SJCRH30 (cell line): ENCODE measurements at regions not wholly inside any gene's neighbourhood (a gene's known extent, or its start where the extent isn't known, plus 50 kb on each side); places are given as distances from the start of the nearest gene placed in this dataset.
"Not testable (repeated sequence)": the region's sequence is repeated elsewhere in the genome, so short reads cannot be mapped to it uniquely, and the experiment has no call there.

Source experiments
- DNase-seq, 2 experiments: peaks; one replicate each; pipeline ENCODE4 v3.0.0-alpha.2; 2015 to 2020
- H3K27ac ChIP-seq: fragments of 250-450 bp; sonication (Bioruptor Pico); 2 replicates; pipeline ENCODE4 v1.5.1; 2020; ENCODE audit warnings: mild to moderate bottlenecking, moderate library complexity
- H3K27me3 ChIP-seq: fragments of 250-450 bp; sonication (Bioruptor Pico); 2 replicates; pipeline ENCODE4 v1.5.1; 2020; ENCODE audit warnings: mild to moderate bottlenecking, moderate library complexity
- H3K36me3 ChIP-seq: fragments of 250-450 bp; sonication (Bioruptor Pico); 2 replicates; pipeline ENCODE4 v1.5.1; 2020; ENCODE audit warnings: mild to moderate bottlenecking, moderate library complexity
- H3K4me1 ChIP-seq: fragments of 250-450 bp; sonication (Bioruptor Pico); 2 replicates; pipeline ENCODE4 v1.5.1; 2020; ENCODE audit warnings: mild to moderate bottlenecking, moderate library complexity
- H3K4me3 ChIP-seq: fragments of 250-450 bp; sonication (Bioruptor Pico); 2 replicates; pipeline ENCODE4 v1.5.1; 2020; ENCODE audit warnings: mild to moderate bottlenecking, moderate library complexity
- H3K9me3 ChIP-seq: fragments of 250-450 bp; sonication (Bioruptor Pico); replicated peaks from 2 replicates; pipeline ENCODE4 v1.5.1; 2020; ENCODE audit warnings: mild to moderate bottlenecking, moderate library complexity

DNA sequence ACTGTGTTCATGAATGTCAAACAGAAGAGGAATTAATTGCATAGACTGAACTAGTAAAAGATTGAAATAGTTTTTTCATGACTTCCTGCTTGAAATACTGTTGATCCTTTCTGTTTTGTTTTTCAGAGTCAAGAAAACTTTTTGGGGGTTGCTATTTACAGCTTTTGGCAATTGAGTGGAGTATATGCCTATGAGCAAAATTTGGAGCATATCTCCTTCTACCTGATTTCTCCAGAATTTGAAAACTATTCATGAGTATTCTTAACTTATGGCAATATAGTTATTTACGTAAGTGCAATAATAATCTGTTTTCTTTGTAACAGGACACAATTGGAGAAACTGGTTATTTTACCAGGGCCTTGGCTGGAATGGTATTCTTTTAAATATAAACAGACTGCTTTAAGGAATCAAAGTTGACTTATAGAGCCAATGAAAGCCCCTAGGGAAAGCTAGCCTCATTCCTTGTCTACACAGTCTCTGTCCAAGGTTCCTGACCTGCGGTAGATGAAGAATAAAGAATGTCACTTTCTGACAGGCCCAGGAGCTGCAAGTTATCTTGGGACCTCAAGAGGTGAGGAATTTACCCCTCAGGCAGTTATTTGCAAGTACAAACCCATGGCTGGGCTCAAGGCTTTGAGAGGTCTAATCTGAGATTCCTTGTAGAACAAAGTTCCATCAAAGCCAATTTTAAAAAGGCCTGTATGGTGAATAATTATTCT lies 193.5 kb upstream of the NDUFV2 start:
- Histone ChIP-seq H3K4me3 (no peak overlapping the region), H3K4me1 (no peaks in the 10 kb centered on the region), H3K9me3 (no peaks in the 10 kb centered on the region), H3K36me3 (no peaks in the 10 kb centered on the region), H3K27me3 (no peaks in the 10 kb centered on the region), H3K27ac (no peak overlapping the region)
- no peak for DNase-seq

DNA sequence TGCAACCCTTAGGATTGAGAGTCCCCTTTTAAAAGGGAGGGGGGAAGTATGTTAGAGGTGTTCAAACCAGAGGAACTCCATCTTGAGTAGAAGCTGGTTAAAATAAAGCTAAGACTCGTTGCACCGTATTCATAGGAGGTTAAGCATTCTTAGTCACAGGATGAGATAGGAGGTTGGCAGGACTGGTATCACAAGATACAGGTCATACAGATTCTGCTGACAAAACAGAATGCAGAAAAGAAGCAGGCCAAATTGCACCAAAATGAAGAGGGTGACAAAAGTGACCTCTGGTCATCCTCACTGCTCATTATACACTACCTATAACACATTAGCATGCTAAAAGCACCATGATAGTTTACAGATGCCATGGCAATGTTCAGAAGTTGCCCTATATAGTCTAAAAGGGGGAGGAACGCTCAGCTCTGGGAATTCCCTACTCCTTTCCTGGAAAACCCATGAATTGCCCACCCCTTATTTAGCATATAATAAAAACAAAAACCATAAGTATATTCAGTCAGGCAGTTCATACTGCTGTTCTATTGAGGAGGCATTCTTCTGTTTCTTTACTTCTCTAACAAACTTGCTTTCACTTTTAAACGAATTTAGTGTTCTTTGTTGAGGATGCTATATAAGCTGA lies 192.2 kb upstream of the NDUFV2 start:
- Histone ChIP-seq H3K4me3 (no peak overlapping the region), H3K27ac (no peak overlapping the region), H3K27me3 (no peaks in the 10 kb centered on the region)

DNA sequence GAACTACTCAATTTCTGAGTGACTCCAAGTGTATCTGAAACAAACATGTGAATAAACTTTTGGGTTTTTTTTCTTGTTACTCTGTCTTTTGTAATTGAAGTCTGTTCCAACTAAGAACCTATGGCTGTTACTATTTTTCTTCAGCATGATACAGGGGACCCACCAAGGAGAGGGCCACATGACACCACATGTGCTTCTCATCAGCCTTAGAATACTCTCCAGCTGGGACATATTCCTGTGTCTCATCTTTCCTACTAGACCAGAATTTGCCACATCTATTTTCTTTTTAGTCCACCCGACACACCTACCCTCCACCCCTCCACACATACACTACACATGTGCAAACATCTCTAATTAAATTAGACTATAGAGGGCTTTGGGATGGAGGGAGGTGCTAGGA lies 191.7 kb upstream of the NDUFV2 start:
- Histone ChIP-seq H3K4me3 (no peak overlapping the region), H3K4me1 (no peaks in the 10 kb centered on the region), H3K9me3 (no peaks in the 10 kb centered on the region), H3K27me3 (no peaks in the 10 kb centered on the region), H3K27ac (no peak overlapping the region), H3K36me3 (no peaks in the 10 kb centered on the region)
- no peak for DNase-seq

More for the DNA sequence above, 192.2 kb upstream of the NDUFV2 start:
- H3K36me3 ChIP-seq = no peaks in the 10 kb centered on the region
- no peaks in the 10 kb centered on the region for H3K4me1 ChIP-seq
- no peak for DNase-seq
- no peaks in the 10 kb centered on the region for H3K9me3 ChIP-seq

DNA sequence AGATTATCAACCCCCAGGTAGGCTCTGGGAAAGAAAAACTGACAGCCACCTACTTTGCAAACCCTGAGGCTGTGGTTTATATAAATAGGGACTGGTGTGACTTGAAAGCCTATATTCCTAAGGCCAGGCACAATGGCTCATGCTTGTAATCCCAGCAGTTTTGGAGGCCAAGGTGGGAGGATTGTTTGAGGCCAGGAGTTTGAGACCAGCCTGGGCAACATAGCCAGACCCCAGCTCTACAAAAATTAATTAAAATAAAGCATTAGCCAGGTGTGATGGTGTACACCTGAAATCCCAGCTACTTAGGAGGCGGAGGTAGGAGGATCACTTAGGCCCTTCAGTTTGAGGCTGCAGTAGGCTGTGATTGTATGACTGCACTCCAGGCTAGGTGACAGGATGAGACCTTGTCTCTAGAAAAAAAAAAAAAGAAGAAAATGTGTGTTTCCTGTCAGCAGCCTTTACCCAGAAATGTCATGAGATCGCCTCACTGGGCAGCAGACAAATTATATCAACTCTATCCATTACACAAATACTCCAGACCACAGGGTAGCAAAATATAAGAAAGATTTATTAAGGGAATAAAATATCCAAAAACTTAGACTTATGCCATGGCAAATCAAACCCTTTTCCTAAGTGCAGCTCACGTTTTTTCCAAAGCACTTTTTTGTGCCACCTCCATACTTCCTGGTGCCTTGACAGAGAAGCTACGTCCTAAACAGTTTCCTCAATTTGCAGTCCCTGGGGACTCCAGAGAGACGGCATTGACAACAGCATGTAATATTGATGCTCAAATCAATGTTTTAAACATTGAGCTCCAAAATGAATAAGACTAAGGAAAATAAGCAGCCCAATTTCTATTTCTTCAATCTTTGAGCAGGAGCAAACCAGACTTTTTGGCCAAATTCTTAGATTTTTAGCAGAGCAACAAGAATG lies 190.8 kb upstream of the NDUFV2 start:
- Histone ChIP-seq H3K9me3 (no peaks in the 10 kb centered on the region), H3K27ac (no peak overlapping the region), H3K27me3 (no peaks in the 10 kb centered on the region), H3K4me1 (no peaks in the 10 kb centered on the region), H3K36me3 (no peaks in the 10 kb centered on the region), H3K4me3 (no peak overlapping the region)
- DNase-seq = no peak

DNA sequence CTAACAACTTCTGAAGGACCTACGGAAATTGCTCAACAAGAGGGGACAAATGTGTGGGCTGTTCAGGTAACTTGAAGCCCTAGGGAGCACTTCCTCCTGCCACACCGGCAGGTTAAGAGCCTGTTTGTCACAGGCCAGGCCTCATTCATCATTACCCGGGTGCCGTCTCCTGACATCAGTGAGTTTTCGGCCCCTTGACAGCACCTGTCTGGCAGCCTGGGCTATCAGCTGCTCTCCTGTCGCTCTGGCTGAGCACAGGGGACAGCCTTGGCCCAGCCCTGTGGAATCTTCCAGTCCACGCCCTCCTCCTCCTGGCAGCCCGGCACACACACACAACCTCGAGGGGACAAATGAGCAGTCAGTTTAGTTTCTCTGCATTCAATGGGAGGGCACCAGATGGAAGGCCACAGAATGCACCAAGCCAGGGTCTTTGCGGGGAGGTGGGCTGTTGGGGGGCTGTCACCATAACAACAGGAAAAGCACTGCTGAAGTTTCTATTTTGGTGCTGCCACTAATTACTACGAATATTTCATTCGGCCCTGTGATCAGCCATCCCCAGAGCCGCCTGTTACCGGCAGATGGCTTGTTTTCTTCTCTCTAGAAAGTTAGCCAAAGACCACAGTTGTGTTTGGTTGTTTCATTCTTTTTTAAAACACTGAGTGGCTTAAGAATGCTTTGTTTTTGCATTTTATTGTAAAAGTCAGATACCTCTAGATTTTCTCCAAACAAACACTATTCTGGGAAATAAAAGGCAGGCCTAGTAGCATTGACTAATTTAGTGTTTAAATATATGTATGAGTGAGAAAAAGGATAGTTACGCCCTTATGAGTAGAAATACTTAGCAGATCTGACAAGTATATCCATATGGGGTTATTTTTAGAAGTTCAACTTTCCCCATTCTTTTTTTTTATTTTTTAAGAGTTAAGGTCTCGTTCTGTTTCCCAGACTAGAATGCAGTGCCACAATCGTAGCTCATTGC lies 189.9 kb upstream of the NDUFV2 start:
- Histone ChIP-seq H3K36me3 (no peaks in the 10 kb centered on the region), H3K27me3 (no peaks in the 10 kb centered on the region), H3K4me1 (no peaks in the 10 kb centered on the region), H3K9me3 (no peaks in the 10 kb centered on the region), H3K4me3 (no peak overlapping the region), H3K27ac (no peak overlapping the region)
- DNase-seq = no peak

DNA sequence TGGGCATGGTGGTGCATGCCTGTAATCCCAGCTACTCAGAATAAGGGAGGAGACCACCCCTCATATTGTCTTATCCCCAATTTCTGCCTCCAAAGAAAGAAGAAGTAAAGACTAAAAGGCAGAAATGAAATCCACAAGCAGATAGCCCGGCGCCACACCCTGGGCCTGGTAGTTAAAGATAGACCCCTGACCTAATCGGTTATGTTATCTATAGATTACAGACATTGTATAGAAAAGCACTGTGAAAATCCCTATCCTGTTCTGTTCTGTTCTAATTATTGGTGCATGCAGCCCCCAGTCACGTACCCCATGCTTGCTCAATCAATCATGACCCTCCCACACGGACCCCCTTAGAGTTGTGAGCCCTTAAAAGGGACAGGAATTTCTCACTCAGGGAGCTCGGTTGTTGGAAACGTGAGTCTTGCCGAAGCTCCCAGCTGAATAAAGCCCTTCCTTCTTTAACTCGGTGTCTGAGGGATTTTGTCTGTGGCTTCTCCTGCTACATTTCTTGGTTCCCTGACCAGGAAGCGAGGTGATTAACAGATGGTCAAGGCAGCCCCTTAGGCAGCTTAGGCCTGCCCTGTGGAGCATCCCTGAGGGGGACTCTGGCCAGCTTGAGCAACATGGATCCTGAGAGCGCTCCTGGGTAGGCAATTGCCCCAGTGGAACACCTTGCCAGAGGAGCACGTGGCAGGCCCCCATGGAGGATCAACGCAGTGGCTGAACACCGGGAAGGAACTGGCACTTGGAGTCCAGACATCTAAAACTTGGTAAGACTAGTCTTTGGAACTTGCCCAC lies 188.7 kb upstream of the NDUFV2 start:
- not testable (repeated sequence) for H3K4me3 ChIP-seq, H3K36me3 ChIP-seq, DNase-seq, H3K27ac ChIP-seq, H3K9me3 ChIP-seq, H3K27me3 ChIP-seq, H3K4me1 ChIP-seq

DNA sequence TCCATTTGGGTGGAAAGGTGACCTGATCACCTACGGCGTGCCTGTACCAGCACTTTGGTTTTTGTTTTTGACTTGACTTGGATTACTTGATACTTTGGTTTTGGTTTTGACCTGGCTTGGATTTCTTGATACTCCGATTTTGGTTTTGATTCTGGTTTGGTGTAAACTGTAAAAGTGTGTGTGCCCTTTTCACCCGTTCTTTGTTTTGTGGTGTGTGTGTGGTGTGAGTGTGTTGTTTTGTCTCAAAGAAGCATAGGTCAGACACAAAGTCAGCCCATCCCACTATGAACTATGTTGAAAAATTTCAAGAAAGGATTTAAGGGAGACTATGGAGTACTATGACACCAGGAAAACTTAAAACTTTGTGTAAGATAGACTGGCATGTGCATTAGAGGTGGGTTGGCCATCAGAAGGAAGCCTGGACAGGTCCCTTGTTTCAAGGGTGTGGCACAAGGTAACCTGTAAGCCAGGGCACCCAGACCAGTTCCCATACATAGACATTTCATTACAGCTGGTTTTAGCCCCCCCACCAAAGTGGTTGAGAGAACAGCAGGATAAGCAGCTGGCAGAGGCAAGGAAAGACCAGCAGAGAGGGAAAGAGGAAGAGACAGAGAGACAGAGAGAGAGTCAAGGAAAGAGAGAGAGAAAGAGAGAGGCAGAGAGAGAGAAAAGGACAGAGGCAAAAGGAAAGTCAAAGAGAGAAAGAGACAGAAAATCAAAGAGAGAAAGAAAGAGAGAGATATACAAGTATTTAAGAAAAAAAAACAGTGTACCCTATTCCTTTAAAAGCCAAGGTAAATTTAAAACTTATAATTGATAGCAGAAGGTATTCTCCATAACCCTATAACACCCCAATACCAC lies 187.9 kb upstream of the NDUFV2 start:
- not testable (repeated sequence) for H3K4me3 ChIP-seq, H3K27ac ChIP-seq, H3K9me3 ChIP-seq, DNase-seq, H3K27me3 ChIP-seq, H3K36me3 ChIP-seq, H3K4me1 ChIP-seq

DNA sequence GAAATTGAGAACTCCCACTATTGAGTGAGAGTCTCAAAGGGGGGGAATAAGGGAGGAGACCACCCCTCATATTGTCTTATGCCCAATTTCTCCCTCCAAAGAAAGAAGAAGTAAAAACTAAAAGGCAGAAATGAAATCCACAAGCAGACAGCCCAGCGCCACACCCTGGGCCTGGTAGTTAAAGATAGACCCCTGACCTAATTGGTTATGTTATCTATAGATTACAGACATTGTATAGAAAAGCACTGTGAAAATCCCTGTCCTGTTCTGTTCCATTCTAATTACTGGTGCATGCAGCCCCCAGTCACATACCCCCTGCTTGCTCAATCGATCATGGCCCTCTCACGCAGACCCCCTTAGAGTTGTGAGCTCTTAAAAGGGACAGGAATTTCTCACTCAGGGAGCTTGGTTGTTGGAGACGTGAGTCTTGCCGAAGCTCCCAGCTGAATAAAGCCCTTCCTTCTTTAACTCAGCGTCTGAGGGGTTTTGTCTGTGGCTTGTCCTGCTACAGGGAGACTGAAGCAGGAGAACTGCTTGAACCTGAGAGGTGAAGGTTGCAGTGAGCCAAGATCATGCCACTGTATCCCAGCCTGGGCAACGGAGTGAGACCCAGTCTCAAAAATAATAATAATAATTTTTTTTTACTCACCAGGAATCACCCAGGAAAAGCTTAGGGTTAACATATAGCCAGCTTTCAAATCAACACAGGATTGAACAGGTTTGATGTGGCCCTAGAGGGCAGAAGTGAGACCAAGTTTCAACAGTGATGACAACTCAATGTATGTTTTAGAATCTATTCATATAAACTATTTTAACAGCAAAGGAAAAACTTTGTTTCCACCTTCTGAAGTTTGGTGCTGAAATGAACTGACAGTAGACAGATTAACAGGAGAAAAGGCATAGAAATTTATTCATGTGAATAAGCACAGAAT lies 181.4 kb upstream of the NDUFV2 start:
- not testable (repeated sequence) for H3K27ac ChIP-seq, DNase-seq, H3K36me3 ChIP-seq, H3K27me3 ChIP-seq, H3K4me3 ChIP-seq, H3K9me3 ChIP-seq, H3K4me1 ChIP-seq

DNA sequence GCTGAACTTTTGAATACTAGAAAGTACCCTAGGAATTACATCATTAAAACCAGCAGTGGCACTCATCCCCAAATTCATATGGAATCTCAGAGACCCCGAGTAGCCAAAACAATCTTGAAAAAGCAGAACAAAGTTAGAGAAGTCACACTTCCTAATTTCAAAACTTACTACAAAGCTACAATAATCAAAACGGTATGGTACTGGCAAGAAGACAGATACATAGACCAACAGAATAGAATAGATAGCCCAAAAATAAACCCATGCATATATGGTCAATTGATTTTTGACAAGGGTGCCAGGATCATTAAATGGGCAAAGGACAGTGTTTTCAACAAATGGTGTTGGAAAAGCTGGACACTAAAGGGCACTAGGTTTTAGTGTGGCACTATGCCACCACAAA lies 176.0 kb upstream of the NDUFV2 start:
- no peak for DNase-seq
- H3K9me3 ChIP-seq = no peaks in the 10 kb centered on the region

DNA sequence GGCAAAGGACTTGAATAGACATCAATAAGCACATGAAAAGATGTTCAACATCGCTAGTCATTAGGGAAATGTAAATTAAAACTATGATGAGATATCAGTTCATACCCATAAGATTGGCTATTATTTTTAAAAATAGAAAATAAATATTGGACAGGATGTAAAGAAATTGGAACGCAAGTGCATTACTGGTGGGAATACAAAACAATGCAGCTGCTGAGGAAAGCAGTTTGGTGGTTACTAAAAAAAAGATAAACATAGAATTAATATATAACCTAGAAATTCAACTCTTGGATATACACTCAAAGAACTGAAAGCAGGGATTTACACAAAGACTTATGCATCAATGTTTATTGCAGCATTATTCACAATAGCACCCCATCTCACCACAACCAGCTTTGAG lies 174.5 kb upstream of the NDUFV2 start:
- no peak overlapping the region for H3K27ac ChIP-seq
- H3K9me3 ChIP-seq = no peaks in the 10 kb centered on the region
- H3K4me1 ChIP-seq = no peaks in the 10 kb centered on the region
- H3K4me3 ChIP-seq = no peak overlapping the region
- no peak for DNase-seq
- H3K36me3 ChIP-seq = no peaks in the 10 kb centered on the region
- H3K27me3 ChIP-seq = no peaks in the 10 kb centered on the region

More for the DNA sequence above, 176.0 kb upstream of the NDUFV2 start:
- no peaks in the 10 kb centered on the region for H3K4me1 ChIP-seq
- no peaks in the 10 kb centered on the region for H3K36me3 ChIP-seq
- H3K4me3 ChIP-seq = no peak overlapping the region
- no peaks in the 10 kb centered on the region for H3K27me3 ChIP-seq
- H3K27ac ChIP-seq = no peak overlapping the region

DNA sequence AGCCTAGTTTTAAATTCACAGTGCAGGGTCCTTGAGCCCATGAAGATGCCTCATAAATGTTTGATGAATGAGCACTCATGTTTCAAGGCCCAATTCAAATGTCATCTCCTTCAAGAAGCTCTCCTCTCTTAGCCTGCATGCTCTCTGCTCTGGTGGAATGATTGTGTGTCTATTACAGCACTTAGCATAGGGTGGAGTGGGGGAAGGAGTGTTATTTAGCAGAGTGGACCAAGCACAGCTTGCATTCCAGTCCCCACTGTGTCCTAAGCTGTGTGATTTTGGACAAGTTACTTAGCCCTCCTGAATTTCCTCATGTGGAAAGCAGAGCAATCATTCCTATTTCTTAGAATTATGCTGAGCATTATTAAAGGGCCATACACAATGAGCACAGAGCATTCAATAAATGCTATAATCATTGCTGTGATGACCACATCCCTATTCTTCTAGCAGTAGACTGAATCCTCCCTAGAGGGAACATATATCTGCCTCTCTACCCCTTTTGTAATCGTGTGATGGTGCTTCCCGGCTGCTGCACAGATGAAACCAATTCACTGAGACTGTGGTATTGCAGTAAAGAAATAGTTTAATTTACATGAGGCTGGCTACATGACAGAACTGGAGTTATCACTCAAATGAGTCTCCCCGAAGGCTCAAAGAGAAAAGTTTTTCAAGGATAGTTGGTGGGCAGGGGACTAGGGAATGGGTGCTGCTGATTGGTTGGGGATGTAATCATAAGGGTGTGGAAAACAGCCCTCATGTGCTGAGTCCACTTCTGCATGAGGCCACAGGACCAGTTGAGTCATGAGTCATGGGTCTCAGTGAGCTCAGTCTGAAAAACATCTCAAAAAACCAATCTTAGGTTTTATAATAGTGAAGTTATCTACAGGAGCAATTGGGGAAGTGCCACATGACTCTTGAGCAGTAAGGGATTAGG lies 173.4 kb upstream of the NDUFV2 start:
- Histone ChIP-seq H3K27ac (no peak overlapping the region), H3K9me3 (no peaks in the 10 kb centered on the region), H3K4me3 (no peak overlapping the region), H3K4me1 (no peaks in the 10 kb centered on the region), H3K36me3 (no peaks in the 10 kb centered on the region), H3K27me3 (no peaks in the 10 kb centered on the region)
- DNase-seq = no peak
